Endodermal cell (in vitro differentiated cells): ENCODE measurements at regions not wholly inside any gene's neighbourhood (a gene's known extent, or its start where the extent isn't known, plus 50 kb on each side); places are given as distances from the start of the nearest gene placed in this dataset.

Source experiments
- DNase-seq: peaks from one replicate; pipeline ENCODE4 v3.0.0-alpha.2; 2017
- H3K27ac ChIP-seq: 2 replicates; pipeline ENCODE4 v1.5.1; 2013; ENCODE audit warnings: mild to moderate bottlenecking, low read depth, low read length, moderate library complexity
- H3K27me3 ChIP-seq: 2 replicates; pipeline ENCODE4 v1.6.1; 2013; ENCODE audit warnings: mild to moderate bottlenecking, low read length, moderate library complexity; ENCODE audit not compliant: insufficient read depth, control insufficient read depth, poor library complexity, severe bottlenecking
- H3K36me3 ChIP-seq: 2 replicates; pipeline ENCODE4 v1.7.0; 2013; ENCODE audit warnings: mild to moderate bottlenecking, low read length, moderate library complexity; ENCODE audit not compliant: control insufficient read depth, insufficient read depth
- H3K4me1 ChIP-seq: one replicate; pipeline ENCODE4 v1.7.0; 2013; ENCODE audit warnings: low read length; ENCODE audit not compliant: control insufficient read depth, insufficient read depth
- H3K4me3 ChIP-seq: 2 replicates; pipeline ENCODE4 v1.5.1; 2013; ENCODE audit warnings: mild to moderate bottlenecking, low read length, moderate library complexity
- H3K9ac ChIP-seq: 2 replicates; pipeline ENCODE4 v1.6.1; 2013; ENCODE audit warnings: mild to moderate bottlenecking, low read length, moderate library complexity; ENCODE audit not compliant: poor library complexity, severe bottlenecking; ENCODE audit errors: extremely low read depth
- H3K9me3 ChIP-seq: 2 replicates; pipeline ENCODE4 v1.6.1; 2013; ENCODE audit warnings: mild to moderate bottlenecking, low read length, moderate library complexity; ENCODE audit not compliant: control insufficient read depth
- H3K27ac Mint-ChIP-seq: 2 replicates; pipeline ENCODE4 v1.8.0; 2020; ENCODE audit warnings: mixed read lengths
- H3K27me3 Mint-ChIP-seq: 2 replicates; pipeline ENCODE4 v1.8.0; 2021; ENCODE audit warnings: mild to moderate bottlenecking, mixed read lengths; ENCODE audit not compliant: insufficient read depth
- H3K36me3 Mint-ChIP-seq: 2 replicates; pipeline ENCODE4 v1.8.0; 2020; ENCODE audit warnings: low read depth, mixed read lengths
- H3K4me1 Mint-ChIP-seq: 2 replicates; pipeline ENCODE4 v1.8.0; 2020; ENCODE audit warnings: mixed read lengths
- H3K4me3 Mint-ChIP-seq: 2 replicates; pipeline ENCODE4 v1.8.0; 2020; ENCODE audit warnings: mild to moderate bottlenecking, moderate library complexity, mixed read lengths
- H3K9me3 Mint-ChIP-seq: 2 replicates; pipeline ENCODE4 v1.8.0; 2020; ENCODE audit warnings: mild to moderate bottlenecking, mixed read lengths
- whole genome bisulfite sequencing, 2 experiments: methylation state at CpG; one replicate each; pipeline versions ENCODE4 v1.1.5 to v1.1.7; 2013; ENCODE audit warnings: missing lambda C conversion rate in 2 of 2, mixed read lengths in 1 of 2; ENCODE audit not compliant: insufficient coverage in 1 of 2, insufficient read length in 1 of 2; 5-methylcytosine and 5-hydroxymethylcytosine counted together
- TF ChIP-seq, protein P1 (sequence below): fragments of 200-600 bp; sonication (generic); conservative IDR thresholded peaks from 2 replicates; pipeline ENCODE4 v1.5.0; 2021; ENCODE audit warnings: antibody characterized with exemption, mild to moderate bottlenecking

GRCh38 chr7:155211761-155212160 lies 85.9 kb upstream of the INSIG1 start:
- Histone ChIP-seq H3K4me1 (no peaks in the 10 kb centered on the region), H3K4me3 (no peak overlapping the region), H3K36me3 (no peaks in the 10 kb centered on the region), H3K27me3 (no peaks in the 10 kb centered on the region), H3K9me3 (no peaks in the 10 kb centered on the region), H3K9ac (no peak overlapping the region), H3K27ac (no peak overlapping the region)
- Mint-ChIP-seq H3K4me3 (no peak overlapping the region), H3K9me3 (peaks cover 5% of the 10 kb centered on the region), H3K36me3 (no peaks in the 10 kb centered on the region), H3K27ac (no peak overlapping the region), H3K4me1 (no peaks in the 10 kb centered on the region), H3K27me3 (peaks cover 2% of the 10 kb centered on the region)
- TF ChIP-seq, protein P1, sequence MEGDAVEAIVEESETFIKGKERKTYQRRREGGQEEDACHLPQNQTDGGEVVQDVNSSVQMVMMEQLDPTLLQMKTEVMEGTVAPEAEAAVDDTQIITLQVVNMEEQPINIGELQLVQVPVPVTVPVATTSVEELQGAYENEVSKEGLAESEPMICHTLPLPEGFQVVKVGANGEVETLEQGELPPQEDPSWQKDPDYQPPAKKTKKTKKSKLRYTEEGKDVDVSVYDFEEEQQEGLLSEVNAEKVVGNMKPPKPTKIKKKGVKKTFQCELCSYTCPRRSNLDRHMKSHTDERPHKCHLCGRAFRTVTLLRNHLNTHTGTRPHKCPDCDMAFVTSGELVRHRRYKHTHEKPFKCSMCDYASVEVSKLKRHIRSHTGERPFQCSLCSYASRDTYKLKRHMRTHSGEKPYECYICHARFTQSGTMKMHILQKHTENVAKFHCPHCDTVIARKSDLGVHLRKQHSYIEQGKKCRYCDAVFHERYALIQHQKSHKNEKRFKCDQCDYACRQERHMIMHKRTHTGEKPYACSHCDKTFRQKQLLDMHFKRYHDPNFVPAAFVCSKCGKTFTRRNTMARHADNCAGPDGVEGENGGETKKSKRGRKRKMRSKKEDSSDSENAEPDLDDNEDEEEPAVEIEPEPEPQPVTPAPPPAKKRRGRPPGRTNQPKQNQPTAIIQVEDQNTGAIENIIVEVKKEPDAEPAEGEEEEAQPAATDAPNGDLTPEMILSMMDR: no peak
- no peak for DNase-seq
- WGBS, 2 experiments: 94 to 100% methylated on average over 3 to 4 of the region's 4 CpGs

DNA sequence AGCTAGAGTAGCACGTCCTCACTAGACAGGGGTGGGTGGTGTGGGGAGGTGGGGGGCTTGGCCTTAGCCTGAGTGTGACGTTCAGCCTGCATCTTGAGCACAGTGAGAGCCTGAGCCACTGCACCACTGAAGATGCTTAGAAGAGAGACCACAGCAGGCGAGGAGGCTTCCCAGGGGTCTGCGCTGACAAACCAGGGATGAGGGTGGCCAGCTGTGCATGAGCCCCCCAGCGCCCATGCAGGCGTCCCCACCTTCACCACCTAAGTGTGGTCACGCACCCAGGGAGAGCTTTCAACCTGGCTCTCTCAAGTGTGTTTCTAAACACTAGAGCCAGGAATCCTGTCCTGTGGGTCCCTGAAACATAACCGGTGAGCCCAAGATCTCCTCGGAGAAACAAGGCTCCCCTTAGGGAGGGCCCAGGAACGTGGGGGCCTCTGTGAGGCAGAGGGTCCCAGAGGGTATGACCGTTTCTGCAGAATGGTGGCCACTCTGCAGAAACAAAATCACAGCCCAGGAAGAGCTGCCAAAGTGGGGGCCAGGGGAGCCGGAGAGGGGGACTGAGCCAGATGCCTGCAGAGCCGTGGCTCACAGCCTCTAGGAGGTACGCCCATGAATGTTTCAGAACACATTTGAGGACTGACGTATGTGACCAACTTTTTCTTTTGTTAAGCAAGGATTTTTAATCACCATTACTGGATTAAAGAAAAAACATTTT lies 85.2 kb upstream of the INSIG1 start:
- H3K4me3 ChIP-seq: no peak overlapping the region
- Mint-ChIP-seq H3K27ac (no peak overlapping the region), H3K9me3 (peaks cover 2% of the 10 kb centered on the region), H3K4me1 (no peaks in the 10 kb centered on the region), H3K36me3 (no peaks in the 10 kb centered on the region), H3K4me3 (no peak overlapping the region), H3K27me3 (no peaks in the 10 kb centered on the region)
- H3K9me3 ChIP-seq: no peaks in the 10 kb centered on the region
- TF ChIP-seq, protein P1: no peak
- H3K36me3 ChIP-seq: no peaks in the 10 kb centered on the region
- no peaks in the 10 kb centered on the region for H3K27me3 ChIP-seq
- no peak overlapping the region for H3K9ac ChIP-seq
- H3K4me1 ChIP-seq: no peaks in the 10 kb centered on the region
- DNase-seq: no peak
- no peak overlapping the region for H3K27ac ChIP-seq
- WGBS, 2 experiments: 90 to 92% methylated on average over 13 to 15 of the region's 15 CpGs

DNA sequence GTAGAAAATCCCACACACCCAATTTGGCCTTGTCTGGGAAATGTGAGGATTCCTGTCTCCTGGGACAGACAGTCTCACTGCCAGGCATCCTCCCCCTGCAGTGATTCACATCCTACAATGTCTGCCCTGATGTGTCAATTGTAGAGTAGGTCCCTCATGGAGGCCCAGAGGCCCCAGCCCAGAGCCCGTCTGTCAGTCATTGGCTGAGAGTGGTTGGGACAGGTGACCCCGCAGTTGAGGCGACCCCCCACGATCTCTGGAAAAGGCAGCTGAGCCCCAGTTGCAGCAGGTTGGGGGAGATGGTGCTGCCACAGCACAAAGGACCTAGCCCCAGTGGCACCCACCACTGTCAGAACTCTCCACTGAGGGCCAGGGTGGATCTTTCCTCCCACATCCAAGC lies 84.3 kb upstream of the INSIG1 start:
- Histone ChIP-seq H3K4me1 (no peaks in the 10 kb centered on the region), H3K27ac (no peak overlapping the region), H3K9me3 (no peaks in the 10 kb centered on the region), H3K36me3 (no peaks in the 10 kb centered on the region), H3K9ac (no peak overlapping the region), H3K27me3 (no peaks in the 10 kb centered on the region), H3K4me3 (no peak overlapping the region)
- Mint-ChIP-seq H3K27me3 (no peaks in the 10 kb centered on the region), H3K4me1 (no peaks in the 10 kb centered on the region), H3K9me3 (peaks cover 1% of the 10 kb centered on the region), H3K36me3 (no peaks in the 10 kb centered on the region), H3K27ac (no peak overlapping the region), H3K4me3 (no peak overlapping the region)
- no peak for DNase-seq
- TF ChIP-seq, protein P1: no peak
- 88 to 91% methylated on average over 4 of the region's 4 CpGs for WGBS, 2 experiments
